ENCODE measurements at regions not wholly inside any gene's neighbourhood (a gene's known extent, or its start where the extent isn't known, plus 50 kb on each side); places are given as distances from the start of the nearest gene placed in this dataset.
A peak's percentile ranks its signal among the peaks of the same experiment; 100 is the strongest.
"Not testable (repeated sequence)": the region's sequence is repeated elsewhere in the genome, so short reads cannot be mapped to it uniquely, and the experiment has no call there.

DNA sequence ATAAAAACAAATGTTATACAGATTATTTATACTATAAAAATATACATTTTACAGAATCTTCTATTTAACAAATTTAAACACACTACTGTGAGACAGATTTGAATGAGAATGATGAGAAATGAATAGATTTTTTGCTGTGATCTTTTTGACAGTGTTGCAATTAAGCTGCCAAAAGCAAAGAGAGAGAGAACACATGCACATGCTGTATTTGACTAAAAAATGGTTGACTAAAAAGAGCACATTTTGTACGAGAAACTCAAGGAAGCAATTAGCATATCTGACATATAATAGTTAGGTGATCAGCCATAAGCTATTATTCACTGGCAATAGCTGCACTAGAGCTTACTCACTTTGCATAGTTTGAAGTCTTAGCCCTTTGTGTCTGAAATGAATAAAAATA, 115.8 kb downstream of the SYT10 start:
- no peak for DNase-seq

DNA sequence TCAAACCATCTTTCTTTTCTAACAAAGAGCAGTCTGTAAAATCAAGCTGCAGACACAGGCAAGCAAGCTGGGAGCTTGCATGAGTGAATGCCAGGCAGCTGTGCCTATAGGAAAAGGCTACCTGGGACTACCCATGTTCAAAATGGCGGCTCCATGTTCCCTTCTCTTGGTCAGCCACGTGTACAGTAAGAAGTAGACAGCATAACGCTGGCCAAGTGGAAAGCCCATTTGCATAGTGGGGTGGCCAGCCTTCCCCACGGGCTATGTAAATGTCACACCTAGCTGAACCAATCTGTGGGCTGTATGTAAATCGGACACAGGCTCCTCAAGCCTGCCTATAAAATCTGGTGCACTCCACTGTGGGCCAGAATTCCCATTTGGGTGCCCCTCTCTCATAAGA, 117.1 kb downstream of the SYT10 start:
- peak; percentile 11 for DNase-seq

DNA sequence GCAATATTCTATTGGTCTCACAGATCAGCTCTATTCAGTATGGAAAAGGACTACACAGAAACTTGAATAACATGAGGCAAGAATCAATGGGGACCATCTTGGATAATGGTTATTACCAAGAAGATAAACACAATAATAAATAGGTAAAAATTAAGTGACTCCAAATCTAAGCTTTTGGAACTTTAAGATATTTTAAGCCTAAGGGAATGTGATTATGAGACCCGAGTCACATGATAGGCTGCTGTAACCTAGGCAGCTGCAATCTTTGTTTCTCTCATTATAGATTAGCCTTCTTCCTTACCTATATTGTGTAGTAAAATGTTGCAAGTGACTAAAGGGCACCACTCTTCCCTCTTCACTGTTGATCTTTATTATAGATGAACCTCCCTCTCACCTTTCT, 121.9 kb downstream of the SYT10 start:
- no peak for DNase-seq

DNA sequence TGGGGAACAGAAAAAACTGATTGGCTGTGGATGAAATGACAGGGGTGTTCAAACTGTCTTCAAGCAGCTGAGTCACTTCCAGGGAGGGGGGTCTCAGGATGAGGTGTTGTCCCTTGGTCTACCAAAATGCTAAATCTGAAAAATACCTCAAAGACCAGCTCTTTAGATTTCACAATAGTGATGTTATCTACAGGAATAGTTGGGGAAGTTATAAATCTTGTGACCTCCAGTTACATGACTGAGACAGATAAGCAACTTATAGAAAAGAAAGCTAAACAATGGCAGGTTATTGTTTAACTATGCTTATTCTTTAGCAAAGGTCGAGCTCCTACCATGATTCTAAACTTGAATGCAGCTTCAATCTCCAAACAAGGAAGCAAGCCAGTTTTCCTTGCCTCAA, 125.4 kb downstream of the SYT10 start:
- no peak for DNase-seq

DNA sequence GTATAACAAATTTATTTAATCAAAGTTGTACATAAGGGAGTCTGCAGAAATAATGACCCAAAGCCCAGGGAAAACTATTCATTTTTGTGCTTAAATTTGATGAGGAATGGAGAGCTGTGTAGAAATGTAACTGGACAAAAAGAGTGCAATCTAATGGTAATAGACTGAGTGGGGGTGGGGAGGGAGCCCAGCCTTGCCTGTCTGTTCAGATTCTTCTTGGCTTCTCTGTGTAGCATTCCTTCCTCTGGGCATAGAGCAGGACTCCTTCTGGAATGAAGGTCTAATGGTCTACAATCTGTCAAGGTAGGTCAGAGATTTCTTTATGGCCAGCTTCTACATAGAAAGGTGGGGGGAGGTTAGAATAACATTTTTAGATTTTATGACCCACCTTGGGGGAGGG, 126.1 kb downstream of the SYT10 start:
- DNase-seq = no peak

DNA sequence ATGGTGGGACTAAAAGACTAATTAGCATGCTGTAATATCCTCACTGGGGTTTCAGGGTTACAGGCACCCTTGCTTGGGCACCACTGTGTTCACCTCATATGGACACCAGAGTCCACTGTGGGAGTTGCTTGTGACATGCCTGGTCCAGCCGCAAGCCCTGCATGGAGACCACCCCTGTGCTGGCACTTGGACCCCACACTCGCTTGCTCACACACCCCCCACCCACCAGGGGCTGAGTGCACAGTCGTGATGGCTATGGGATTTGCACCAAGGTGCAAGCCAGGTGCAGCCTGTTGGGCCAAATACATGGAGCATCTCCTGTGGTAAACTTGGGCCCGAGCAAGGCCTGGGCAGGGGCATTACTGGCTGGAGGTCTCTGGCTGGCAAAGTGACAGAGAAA, 129.1 kb downstream of the SYT10 start:
- no peak for DNase-seq

DNA sequence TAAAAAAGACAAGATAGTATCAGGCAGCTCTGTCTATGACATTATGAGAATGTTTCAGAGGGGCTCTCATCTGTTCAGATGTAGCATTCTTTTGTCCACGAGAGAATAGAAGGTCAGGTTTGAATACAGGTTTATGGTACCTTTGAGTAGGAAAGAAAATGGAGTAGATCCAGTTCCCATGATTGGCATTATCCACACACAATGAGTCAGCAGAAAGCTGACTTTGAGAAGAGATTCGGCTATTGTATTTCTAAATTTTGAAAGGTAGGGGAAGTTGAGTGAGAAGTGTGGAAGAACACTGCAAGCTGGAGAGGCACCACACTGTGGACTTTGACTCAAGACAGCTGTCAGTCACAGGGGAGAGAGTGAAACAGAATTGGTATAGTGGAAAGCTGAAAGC, 135.4 kb downstream of the SYT10 start:
- no peak for DNase-seq

DNA sequence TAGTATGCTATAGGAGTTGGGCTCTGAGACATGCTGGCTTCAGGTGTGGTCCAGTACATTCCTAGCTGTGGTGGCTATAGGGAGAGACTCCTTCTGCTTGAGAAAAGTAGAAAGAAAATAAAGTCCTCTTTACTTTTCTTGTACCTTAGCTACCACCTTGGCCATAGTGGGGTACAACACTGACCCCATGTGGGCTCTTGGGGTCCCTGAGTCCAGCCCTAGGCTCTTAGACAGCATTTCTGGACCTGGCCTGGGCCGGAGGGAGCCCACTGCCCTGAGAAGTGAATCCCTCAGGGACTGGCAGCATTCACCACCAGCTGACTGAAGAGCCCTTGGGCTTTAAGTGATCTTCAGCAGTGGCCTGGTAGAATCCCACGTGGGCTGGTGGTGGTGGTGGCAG, 143.1 kb downstream of the SYT10 start:
- DNase-seq = no peak

DNA sequence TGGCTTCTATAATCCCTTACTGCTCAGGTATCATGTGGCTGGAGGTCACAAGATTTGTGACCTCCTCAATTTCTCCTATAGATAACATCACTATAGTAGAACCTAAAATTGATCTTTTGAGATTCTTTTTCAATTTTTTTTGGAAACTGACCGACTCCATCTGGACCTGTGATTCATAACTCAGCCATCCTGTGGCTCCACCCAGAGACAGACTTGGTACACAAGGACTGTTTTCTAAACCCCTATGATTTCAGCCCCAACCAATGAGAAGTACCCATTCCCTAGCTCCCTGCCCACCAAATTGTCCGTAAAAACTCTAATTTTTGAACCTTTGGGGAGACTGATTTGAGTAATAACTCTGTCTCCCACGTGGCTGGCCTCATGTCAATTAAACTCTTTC, 148.9 kb downstream of the SYT10 start:
- DNase-seq = no peak

DNA sequence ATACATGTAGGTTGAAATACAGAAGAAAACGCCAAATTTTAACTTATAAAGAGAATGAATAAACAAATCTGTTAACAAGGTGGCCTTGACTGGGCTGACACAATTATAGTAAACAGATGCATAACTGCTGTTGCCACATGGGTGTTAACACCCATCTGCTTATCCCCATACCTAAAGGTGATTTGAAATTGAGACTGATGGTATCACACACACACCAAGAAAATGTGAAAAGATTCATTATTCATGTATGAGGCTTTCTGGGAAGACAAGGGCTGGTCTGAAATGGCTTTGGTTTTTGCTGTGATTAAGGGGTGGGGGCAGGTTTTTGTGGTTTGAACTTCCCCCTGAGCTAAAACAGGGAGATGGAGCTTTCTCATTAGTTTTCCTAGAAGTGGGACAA, 156.6 kb downstream of the SYT10 start:
- no peak for DNase-seq

DNA sequence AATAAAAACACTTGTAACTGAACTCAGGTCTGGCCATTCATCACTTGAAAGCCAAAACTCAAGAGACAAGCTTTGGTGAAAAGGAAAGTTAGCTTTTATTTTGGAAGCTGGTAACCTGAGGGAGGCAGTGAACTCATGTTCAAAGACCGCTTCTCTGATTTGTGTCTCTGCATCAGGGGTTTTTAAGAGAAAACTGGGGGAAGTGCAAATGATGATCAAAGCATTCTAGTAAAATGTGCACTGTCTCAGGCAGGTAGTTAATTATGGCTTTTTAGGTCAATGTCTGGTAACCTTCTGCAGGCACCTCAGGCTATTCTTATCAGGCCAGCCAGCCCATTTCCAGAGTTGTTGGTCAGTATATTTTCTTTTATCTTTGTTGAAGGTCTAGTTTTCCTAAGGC, 162.2 kb downstream of the SYT10 start:
- DNase-seq = no peak

DNA sequence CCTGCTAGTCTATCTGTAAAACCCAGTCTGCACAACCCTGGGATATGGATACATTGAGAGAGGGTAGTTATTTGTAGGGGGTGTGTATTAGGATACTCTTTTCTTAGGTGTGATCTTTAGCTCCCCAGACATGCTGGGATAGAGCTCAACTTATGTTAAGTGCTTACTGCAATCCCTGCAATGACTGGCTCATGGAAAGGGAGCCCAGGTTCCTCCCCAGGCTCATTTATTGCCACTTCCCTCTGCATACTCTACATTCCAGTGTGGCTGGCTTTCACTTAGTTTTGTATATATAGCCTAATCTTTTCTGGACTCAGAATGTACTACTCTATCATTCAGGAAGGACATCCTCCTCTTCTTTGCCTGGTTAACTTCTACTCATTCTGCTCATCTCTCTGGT, 172.0 kb downstream of the SYT10 start:
- DNase-seq = no peak

DNA sequence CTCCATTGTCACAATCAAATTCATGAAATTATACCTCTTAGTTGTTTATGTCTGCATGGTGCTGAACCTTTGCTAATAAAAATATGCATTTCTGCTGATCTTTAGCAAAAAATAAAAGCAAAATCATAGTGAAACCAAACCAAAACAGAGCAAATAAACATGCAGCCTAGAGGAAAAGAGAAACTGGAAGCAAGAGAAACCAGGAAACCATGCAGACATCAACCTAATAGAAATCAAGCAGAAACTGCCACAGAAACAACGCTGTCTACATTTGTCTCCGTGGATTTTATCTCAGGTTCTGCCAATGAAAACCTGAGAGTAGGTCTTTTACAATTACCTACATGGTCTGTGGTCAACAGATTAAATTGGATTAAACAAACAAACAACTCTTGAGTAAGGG, 173.7 kb downstream of the SYT10 start:
- DNase-seq = no peak

DNA sequence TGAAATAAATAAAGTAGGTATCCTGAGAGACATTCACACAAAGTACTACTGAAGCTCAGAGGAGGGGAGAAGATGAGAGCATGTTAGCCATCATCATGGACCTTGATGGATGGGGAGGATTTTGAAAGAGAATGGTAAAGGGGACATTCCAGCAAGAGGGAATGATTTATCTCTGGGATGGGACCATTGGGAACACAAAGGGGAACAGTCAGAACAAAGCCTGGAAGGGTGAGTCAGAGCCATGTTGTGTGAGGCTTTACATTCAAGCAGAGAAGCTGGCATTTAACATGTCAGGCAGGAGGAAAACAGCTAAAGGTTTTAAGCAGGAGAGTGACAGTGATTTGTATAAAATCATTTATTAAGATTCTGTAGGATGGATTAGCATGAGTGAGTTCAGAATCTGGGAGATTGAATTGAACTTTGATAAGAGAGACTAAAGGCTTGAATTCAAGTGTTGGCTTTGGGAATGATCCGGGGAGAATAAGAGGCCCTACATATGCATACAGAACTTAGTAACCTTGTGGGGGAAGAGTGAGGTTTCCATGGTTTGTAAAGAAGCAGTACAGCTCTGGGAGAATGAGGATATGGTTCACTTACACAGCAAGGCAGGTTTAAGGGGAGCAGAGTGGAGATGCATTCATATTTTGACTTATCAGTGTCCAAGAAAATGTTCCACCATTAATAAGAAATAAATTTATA, 174.4 kb downstream of the SYT10 start:
- DNase-seq = no peak

DNA sequence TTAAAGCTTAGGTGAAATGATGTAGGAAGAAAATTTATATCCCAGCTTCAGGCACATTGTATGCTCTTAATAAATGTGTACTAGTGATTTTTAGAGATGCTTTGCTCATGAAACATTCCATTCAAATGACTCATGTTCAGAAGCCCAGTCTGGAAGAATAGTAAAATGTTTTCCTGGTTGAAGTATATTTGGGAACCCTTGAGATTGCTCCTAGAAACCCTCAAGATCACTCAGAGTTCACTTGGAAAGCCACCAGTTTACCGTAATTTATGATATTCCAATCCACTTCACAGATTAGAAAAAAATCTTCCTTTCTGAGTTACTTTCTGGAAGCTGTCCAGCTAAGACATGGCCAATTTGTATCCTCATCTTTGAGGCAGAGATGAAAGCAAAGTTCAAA, 186.4 kb downstream of the SYT10 start:
- DNase-seq = no peak

DNA sequence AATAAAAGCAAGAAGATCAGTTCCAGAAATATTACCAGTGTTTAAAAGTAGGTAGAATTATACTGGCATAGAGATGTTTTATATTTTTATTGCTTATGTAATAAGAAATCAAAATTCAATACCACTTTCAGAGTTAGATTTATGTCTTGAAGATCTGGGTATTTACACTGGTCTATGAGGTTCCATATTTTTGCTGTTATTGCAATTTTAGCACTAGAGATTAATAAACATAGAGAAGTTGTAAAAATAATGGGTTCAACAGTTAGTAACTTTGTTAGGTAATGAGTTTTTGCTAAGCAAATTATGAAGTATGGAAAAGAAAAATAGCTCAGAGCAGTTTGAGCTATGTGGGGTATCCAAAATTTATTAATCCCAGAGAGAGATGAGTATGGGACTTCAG, 188.1 kb downstream of the SYT10 start:
- no peak for DNase-seq

DNA sequence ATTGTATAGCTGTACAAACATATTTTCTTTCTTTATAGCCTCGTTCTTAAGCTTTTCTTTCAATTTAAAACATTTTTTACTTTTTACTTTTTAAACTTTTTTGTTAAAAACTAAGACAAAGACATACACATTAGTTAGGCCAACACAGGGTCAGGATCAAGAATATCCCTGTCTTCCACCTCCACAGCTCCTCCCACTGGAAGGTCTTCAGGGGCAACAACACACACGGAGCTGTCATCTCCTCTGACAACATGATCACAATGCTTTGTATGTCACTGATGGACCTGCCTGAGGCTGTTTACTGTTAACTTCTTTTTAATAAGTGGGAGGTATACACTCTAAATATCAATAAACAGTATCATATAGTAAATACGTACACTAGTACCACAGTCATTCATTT, 191.3 kb downstream of the SYT10 start:
- DNase-seq = no peak

DNA sequence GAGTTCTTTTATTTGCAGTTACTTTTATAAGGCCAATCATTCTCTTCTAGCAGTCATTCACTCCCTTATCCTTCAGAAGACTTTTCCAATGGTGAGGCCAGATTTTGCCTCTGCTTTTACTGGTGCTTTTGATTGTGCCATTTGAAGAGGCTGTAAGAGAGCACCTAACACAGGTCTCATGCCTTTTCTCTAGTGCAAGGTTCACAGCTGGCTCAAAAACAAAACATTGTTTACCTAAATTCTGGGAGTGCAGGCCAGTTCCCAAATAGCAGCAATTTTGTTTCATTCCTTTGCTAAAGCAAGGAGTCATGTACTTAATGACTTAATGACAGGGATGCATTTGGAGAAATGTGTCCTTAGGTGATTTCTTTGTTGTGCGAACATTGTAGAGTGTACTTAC, 192.0 kb downstream of the SYT10 start:
- no peak for DNase-seq

DNA sequence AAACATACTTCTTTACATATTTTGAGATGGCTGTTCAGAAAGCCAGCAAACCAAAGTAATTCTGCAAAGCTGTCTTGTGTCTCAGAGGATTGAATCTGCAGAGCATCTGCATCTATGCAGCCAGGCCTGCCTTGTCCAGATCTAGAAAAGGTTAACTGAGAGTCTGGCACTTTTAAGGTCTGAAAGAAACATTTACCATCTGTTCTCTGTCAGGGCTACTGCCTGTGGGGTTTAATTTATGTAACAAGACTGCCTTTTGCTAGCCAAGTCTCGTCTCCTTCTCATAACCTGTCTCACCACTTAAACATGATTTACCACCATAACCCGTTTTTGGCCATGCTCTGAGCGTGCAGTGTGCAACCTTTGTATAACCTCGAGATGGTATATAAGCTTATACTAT, 194.2 kb downstream of the SYT10 start:
- no peak for DNase-seq

DNA sequence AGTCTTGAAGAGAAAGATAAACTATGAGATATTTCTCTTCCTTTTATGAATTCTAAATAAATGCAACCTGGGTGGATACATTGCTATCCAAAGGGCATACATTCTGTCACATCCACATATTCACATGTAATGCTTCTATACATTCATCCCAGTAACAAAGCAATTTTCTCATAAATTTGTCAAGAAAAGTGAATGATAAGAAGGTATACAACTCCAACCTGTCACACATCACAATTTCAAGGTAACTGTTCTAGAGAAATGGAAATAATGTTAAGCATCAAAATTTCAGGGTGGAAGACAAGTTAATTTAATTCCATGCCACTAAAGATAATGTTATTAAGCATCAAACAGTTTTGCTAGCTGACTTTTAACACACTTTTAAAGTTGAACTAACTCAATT, 212.9 kb downstream of the SYT10 start:
- no peak for DNase-seq

DNA sequence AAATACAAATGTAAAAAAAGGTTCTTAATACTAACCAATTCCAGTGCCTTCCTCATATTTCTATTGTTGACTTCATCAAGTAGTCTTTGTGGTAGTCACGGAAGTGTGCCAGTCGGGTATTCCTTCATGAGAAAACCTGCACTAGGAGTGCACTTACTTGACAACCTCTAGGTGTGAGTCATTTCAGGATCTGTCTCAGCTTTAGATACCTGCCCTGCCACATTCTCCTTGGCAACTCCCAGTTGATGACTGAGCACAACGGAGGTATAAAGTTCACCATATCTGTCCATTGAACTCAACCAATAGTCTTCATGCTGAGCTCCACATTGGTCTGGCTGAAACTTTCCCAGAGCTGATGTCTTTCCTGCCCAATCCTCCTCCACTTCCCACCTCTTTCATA, 215.7 kb downstream of the SYT10 start:
- no peak for DNase-seq

DNA sequence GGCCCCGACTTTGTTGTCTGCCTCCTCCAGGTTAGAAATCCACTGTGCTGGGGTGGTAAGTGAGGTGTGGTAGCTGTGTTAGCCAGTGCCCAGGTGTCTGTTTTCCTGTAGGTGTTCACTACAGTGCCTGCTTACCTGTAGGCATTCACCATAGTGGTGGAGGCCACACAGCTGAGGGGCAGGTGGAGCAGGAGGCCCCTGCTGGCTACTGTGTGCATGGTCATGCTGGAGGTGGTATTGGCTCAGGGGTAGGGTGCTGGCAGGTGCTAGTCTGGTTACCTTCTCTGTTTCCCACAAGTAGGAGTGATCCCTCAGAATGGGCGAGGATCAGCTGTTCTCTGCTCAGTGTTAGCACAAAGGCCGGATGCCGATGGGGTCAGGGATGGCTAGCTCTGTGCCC, 217.3 kb downstream of the SYT10 start:
- no peak for DNase-seq

DNA sequence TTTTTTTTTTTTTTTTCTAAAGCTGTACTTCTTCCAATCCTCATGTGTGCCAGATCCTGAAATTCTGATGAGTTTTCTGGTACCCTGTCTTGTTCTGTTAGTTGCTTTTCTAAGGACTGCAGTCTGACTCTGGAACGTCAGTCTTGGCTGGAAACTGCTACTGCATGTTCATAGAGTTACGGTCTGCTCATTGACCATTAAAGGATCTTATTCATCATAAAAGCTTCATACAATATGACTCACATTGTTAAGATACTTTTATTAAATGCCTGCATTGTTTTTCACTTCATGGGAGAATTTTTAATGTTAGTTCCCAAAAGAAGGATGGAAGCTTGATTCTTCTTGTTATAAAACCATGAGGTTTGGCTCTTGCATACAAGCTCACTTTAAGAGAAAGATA, 233.6 kb downstream of the SYT10 start:
- DNase-seq = no peak

DNA sequence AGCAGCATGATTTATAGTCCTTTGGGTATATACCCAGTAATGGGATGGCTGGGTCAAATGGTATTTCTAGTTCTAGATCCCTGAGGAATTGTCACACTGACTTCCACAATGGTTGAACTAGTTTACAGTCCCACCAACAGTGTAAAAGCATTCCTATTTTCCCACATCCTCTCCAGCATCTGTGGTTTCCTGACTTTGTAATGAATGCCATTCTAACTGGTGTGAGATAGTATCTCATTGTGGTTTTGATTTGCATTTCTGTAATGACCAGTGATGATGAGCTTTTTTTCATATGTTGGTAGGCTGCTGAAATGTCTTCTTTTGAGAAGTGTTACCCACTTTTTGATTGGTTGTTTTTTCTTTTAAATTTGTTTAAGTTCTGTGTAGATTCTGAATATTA, 245.2 kb downstream of the SYT10 start:
- DNase-seq = not testable (repeated sequence)

DNA sequence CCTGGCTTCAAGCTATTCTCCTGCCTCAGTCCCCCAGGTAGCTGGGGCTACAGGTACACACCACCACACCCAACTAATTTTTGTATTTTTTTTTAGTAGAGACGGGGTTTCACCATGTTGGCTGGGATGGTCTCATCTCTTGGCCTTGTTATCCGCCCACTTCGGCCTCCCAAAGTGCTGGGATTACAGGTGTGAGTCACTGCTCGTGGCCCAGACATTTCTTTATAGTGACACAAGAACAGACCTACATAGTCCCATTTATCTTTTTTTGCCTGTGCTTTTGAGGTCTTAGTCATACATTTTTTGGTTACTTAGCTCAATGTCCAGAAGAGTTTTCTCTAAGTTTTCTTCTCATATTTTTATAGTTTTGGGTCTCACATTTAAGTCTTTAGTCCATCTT, 247.4 kb downstream of the SYT10 start:
- DNase-seq = no peak

DNA sequence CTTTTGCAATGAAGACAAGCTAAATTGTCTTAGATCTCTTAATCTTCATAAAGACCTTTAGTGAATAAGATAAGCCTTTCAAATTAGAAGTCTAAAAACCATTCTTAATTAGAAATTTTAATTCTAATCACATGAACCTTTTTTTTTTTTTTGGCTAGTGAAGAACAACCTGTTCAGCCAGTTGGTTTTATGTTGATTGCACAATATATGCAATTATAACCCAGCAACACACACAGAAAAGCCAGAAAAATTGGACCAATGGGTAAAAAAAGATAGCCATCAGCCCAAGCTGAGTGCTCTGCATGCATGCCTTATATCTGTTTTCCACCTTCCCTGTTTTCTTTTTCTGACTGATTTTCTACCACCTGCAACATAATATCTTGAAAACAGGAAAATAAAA, 252.2 kb downstream of the SYT10 start:
- DNase-seq = no peak

Measured in NCI-H2171 treated with DMSO at 0.1 percent for 48 hours (cell line).